ENCODE measurements at regions not wholly inside any gene's neighbourhood (a gene's known extent, or its start where the extent isn't known, plus 50 kb on each side); places are given as distances from the start of the nearest gene placed in this dataset.

GRCh38 chr10:129042776-129043595 is 424.1 kb upstream of the MGMT start:
- Histone ChIP-seq H3K27me3 (ENCODE audit: control insufficient read depth, insufficient read depth, low read length) (no peaks in the 10 kb centered on the region), H3K4me3 (ENCODE audit: low read depth, low read length) (no peak overlapping the region), H3K36me3 (ENCODE audit: control insufficient read depth, insufficient read depth, low read length) (no peaks in the 10 kb centered on the region)
- no peak for TF ChIP-seq CTCF (IDR thresholded peaks at IDR 0.05; ENCODE audit: insufficient read depth, low read length, severe bottlenecking)
- no peak for FAIRE-seq
- no peak for DNase-seq (ENCODE audit: low read depth)

- TF ChIP-seq CTCF (IDR thresholded peaks at IDR 0.05; ENCODE audit: insufficient read depth, low read length, severe bottlenecking): no peak
- no peaks in the 10 kb centered on the region for H3K27me3 ChIP-seq (ENCODE audit: control insufficient read depth, insufficient read depth, low read length)
Observed at GRCh38 chr10:129043691-129044090, 423.4 kb upstream of the MGMT start.

GRCh38 chr10:129045599-129045998 is 421.4 kb upstream of the MGMT start:
- TF ChIP-seq CTCF (IDR thresholded peaks at IDR 0.05; ENCODE audit: insufficient read depth, low read length, severe bottlenecking): no peak
- FAIRE-seq: no peak
- H3K27me3 ChIP-seq (ENCODE audit: control insufficient read depth, insufficient read depth, low read length): no peaks in the 10 kb centered on the region
- no peaks in the 10 kb centered on the region for H3K36me3 ChIP-seq (ENCODE audit: control insufficient read depth, insufficient read depth, low read length)
- no peak overlapping the region for H3K4me3 ChIP-seq (ENCODE audit: low read depth, low read length)
- DNase-seq (ENCODE audit: low read depth): no peak

More at GRCh38 chr10:129043691-129044090, 423.4 kb upstream of the MGMT start:
- H3K36me3 ChIP-seq (ENCODE audit: control insufficient read depth, insufficient read depth, low read length): no peaks in the 10 kb centered on the region
- FAIRE-seq: no peak
- H3K4me3 ChIP-seq (ENCODE audit: low read depth, low read length): no peak overlapping the region
- no peak for DNase-seq (ENCODE audit: low read depth)

- DNase-seq (ENCODE audit: low read depth): no peak
- FAIRE-seq: no peak
- Histone ChIP-seq H3K27me3 (ENCODE audit: control insufficient read depth, insufficient read depth, low read length) (no peaks in the 10 kb centered on the region), H3K4me3 (ENCODE audit: low read depth, low read length) (no peak overlapping the region), H3K36me3 (ENCODE audit: control insufficient read depth, insufficient read depth, low read length) (no peaks in the 10 kb centered on the region)
- no peak for TF ChIP-seq CTCF (IDR thresholded peaks at IDR 0.05; ENCODE audit: insufficient read depth, low read length, severe bottlenecking)
Observed at GRCh38 chr10:129046065-129046681, 420.9 kb upstream of the MGMT start.

- no peaks in the 10 kb centered on the region for H3K27me3 ChIP-seq (ENCODE audit: control insufficient read depth, insufficient read depth, low read length)
- no peak overlapping the region for H3K4me3 ChIP-seq (ENCODE audit: low read depth, low read length)
- no peak for TF ChIP-seq CTCF (IDR thresholded peaks at IDR 0.05; ENCODE audit: insufficient read depth, low read length, severe bottlenecking)
- FAIRE-seq (no peak), DNase-seq (ENCODE audit: low read depth) (no peak)
- no peaks in the 10 kb centered on the region for H3K36me3 ChIP-seq (ENCODE audit: control insufficient read depth, insufficient read depth, low read length)
Observed at GRCh38 chr10:129046962-129047361, 420.1 kb upstream of the MGMT start.

All from bronchial epithelial cell (primary cell).